Transverse colon (tissue), 4 donors: ENCODE measurements at regions not wholly inside any gene's neighbourhood (a gene's known extent, or its start where the extent isn't known, plus 50 kb on each side); places are given as distances from the start of the nearest gene placed in this dataset.
"Not testable (repeated sequence)": the region's sequence is repeated elsewhere in the genome, so short reads cannot be mapped to it uniquely, and the experiment has no call there.

Source experiments
- DNase-seq: peaks from one replicate; pipeline ENCODE4 v3.0.0-alpha.2; 2019
- H3K27ac ChIP-seq, 4 donors: fragments of 200-600 bp; sonication (generic); 2 replicates each; pipeline ENCODE4 v1.5.1; 2016 to 2018; ENCODE audit warnings: inconsistent platforms in 4 of 4
- H3K27me3 ChIP-seq: fragments of 200-600 bp; sonication (generic); 2 replicates; pipeline ENCODE4 v1.5.1; 2017; ENCODE audit warnings: inconsistent platforms
- H3K36me3 ChIP-seq, 4 donors: fragments of 200-600 bp; sonication (generic); 2 replicates each; pipeline ENCODE4 v1.5.1; 2017 to 2019; ENCODE audit warnings: inconsistent platforms in 4 of 4
- H3K4me1 ChIP-seq, 4 donors: fragments of 200-600 bp; sonication (generic); 2 replicates each; pipeline ENCODE4 v1.5.1; 2017 to 2020; ENCODE audit warnings: inconsistent platforms in 4 of 4
- H3K4me3 ChIP-seq, 4 donors: fragments of 200-600 bp; sonication (generic); 1 replicate in 1 of 4; 2 replicates in 3 of 4; pipeline versions ENCODE4 v1.5.1 to v1.6.1; 2017 to 2019; ENCODE audit warnings: inconsistent platforms in 4 of 4
- H3K9me3 ChIP-seq, 2 donors: fragments of 200-600 bp; sonication (generic); 2 replicates each; pipeline ENCODE4 v1.5.1; 2017 to 2019; ENCODE audit warnings: inconsistent platforms in 2 of 2
- EP300 ChIP-seq: sonication (generic); formaldehyde crosslinking; IDR thresholded peaks from one replicate; pipeline ENCODE4 v1.6.1; 2017; ENCODE audit warnings: antibody characterized with exemption, low read depth
- POLR2A ChIP-seq: fragments of 450-650 bp; IDR thresholded peaks from one replicate; pipeline ENCODE4 v1.6.1; 2016; ENCODE audit warnings: antibody characterized with exemption, mild to moderate bottlenecking, moderate library complexity
- POLR2AphosphoS5 ChIP-seq, 3 donors: sonication (generic); formaldehyde crosslinking; IDR thresholded peaks; one replicate each; pipeline ENCODE4 v1.6.1; 2016; ENCODE audit warnings: antibody characterized with exemption in 3 of 3
- WGBS, 2 donors: methylation state at CpG; one replicate each; pipeline ENCODE4 v1.1.5; 2018; ENCODE audit warnings: low coverage in 1 of 2; 5-methylcytosine and 5-hydroxymethylcytosine counted together
- in situ Hi-C, 4 donors: fragments of 200-750 bp; cut with MboI; loops; one replicate each; pipeline versions ENCODE4 v1.15.0 to v1.15.1; 2017; ENCODE audit warnings: low sequenced_read_pairs in 3 of 4, low pct_ligation_motif_present in 1 of 4, low pct_unique_long_range_greater_than_20kb in 1 of 4
- intact Hi-C: fragments of 100-400 bp; cut with DNase I; formaldehyde crosslinking; loops from one replicate; pipeline ENCODE4 v1.15.1; 2023; ENCODE audit warnings: low total_unique reads
- TF ChIP-seq, protein P1 (sequence below), 5 experiments: fragments of 200-600 bp in 3 of 5; fragments of 450-650 bp in 2 of 5; sonication (generic) in 3 of 5; IDR thresholded peaks; 1 replicate in 2 of 5; 2 replicates in 3 of 5; pipeline ENCODE4 v1.5.1; 2016 to 2017; ENCODE audit warnings: antibody characterized with exemption in 5 of 5, inconsistent platforms in 3 of 5, mild to moderate bottlenecking in 2 of 5, moderate library complexity in 1 of 5

DNA sequence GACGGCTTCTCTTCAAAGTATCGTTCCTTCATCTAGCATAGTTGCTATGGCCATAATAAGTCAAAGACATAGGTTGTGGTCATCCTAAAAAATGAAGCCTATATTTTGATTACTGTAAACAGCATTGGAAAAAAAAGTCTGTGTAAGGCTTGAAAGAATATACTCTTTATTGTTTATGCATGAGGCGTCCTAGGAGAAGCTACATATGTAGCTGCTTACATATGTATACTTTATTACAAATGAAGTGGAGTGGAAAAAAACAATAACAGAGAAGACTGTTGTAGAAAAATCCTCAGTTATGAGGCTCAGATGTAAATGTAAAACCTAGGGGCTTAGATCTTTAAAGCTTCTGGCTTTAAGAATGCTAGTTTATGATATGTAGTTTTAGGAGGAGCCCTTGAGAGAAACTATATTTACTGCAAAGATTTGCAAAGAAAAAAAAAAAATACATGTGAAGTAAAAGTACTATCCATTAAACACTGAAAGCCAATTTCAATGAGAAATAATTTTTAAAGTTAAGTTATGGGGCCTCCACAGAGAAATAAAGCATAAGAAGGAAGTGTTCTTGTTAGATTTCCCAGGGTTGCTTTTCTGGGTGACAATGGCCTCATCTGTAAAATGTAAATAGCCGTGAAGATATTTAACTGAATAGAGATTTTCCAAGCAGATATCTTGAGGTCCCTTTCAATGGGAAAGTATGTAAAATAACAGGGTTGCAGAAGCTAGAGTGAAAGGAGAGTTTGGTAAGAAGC lies 598.2 kb downstream of the TRIML1 start:
- Histone ChIP-seq H3K4me3 (no peak overlapping the region), H3K9me3 (peaks cover 0 to 4% of the 10 kb centered on the region in 2 donors), H3K4me1 (no peaks in the 10 kb centered on the region), H3K27ac (no peak overlapping the region), H3K36me3 (no peaks in the 10 kb centered on the region), H3K27me3 (no peaks in the 10 kb centered on the region)
- in situ Hi-C loops (no loop called here), intact Hi-C loops (no loop called here)
- WGBS, 2 donors, result 89 to 90% methylated on average over 4 of the region's 4 CpGs
- no peak for TF ChIP-seq POLR2AphosphoS5 (IDR thresholded peaks at IDR 0.05)
- TF ChIP-seq EP300, result no peak
- TF ChIP-seq, protein P1, sequence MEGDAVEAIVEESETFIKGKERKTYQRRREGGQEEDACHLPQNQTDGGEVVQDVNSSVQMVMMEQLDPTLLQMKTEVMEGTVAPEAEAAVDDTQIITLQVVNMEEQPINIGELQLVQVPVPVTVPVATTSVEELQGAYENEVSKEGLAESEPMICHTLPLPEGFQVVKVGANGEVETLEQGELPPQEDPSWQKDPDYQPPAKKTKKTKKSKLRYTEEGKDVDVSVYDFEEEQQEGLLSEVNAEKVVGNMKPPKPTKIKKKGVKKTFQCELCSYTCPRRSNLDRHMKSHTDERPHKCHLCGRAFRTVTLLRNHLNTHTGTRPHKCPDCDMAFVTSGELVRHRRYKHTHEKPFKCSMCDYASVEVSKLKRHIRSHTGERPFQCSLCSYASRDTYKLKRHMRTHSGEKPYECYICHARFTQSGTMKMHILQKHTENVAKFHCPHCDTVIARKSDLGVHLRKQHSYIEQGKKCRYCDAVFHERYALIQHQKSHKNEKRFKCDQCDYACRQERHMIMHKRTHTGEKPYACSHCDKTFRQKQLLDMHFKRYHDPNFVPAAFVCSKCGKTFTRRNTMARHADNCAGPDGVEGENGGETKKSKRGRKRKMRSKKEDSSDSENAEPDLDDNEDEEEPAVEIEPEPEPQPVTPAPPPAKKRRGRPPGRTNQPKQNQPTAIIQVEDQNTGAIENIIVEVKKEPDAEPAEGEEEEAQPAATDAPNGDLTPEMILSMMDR (IDR thresholded peaks at IDR 0.05), result no peak
- no peak for TF ChIP-seq POLR2A
- DNase-seq, result no peak

DNA sequence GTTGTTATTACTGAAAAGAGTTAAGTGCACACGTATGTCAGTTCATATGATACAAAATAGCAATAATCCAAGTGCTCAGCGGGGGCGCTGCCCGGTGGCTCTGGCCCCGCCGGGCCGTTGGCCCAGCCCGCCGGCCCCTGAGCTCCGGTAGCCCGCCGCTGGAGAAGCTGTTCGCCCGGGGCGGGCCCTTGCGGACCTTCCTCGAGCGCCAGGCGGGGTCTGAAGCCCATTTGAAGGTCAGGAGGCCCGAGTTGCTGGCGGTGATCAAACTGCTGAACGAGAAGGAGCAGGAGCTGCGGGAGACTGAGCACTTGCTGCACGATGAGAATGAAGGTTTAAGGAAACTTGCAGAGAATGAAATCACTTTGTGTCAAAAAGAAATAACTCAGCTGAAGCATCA lies 599.0 kb downstream of the TRIML1 start:
- DNase-seq, H3K27ac ChIP-seq, H3K4me1 ChIP-seq, H3K9me3 ChIP-seq, intact Hi-C loops, in situ Hi-C loops, H3K27me3 ChIP-seq, H3K36me3 ChIP-seq: not testable (repeated sequence)
- peak overlapping the region in 1 of 4 donors; percentile 34 for H3K4me3 ChIP-seq
- 86 to 87% methylated on average over 3 to 24 of the region's 24 CpGs for WGBS, 2 donors

DNA sequence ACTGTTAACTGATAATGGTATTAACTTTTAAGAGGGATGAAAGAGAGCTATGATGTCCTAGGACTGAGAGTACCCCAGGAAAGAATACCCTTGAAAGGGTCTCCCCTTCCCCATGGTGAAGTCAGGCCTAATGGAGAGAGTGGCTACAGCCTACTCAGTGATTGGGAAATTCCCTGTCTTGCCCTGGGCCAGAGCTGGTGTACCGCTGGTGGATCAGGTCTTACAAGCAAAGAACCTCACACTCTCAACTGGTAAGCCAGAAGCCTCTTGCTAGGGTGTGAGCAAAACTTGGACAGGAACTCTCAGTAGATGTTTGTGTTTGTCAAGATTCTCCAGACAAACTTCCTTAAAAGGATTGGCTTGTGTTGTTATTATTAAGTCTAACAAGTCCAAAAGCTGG lies 600.9 kb downstream of the TRIML1 start:
- H3K4me3 ChIP-seq, DNase-seq, intact Hi-C loops, H3K27ac ChIP-seq, in situ Hi-C loops, H3K4me1 ChIP-seq, H3K9me3 ChIP-seq, H3K36me3 ChIP-seq, H3K27me3 ChIP-seq: not testable (repeated sequence)
- WGBS, 2 donors, result 60% methylated on average over 1 of the region's 1 CpG; no CpG with 5 or more reads in 1 of the 2 donors

DNA sequence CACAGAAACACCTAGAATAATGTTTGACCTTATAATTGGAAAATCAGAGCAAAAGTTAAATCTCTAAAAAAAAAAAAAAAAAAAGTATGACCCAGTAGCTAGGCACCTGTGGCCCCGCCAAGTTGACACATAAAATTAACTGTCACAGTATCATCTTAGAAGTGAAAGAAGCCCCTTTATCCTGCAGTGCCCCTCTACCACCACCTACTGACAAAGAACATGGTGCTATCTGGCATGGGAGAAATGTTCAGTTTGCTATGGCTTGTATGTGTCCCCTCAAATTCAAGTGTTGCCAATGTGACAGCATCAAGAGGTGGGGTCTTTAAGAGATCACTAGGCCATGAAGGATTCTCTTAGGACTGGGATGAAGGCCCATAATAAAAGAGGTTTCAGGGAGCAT lies 601.5 kb downstream of the TRIML1 start:
- H3K36me3 ChIP-seq, in situ Hi-C loops, H3K27ac ChIP-seq, H3K27me3 ChIP-seq, H3K4me3 ChIP-seq, DNase-seq, H3K9me3 ChIP-seq, intact Hi-C loops, H3K4me1 ChIP-seq: not testable (repeated sequence)
- WGBS, 2 donors, result 86% methylated on average over 1 of the region's 1 CpG; no CpG with 5 or more reads in 1 of the 2 donors

DNA sequence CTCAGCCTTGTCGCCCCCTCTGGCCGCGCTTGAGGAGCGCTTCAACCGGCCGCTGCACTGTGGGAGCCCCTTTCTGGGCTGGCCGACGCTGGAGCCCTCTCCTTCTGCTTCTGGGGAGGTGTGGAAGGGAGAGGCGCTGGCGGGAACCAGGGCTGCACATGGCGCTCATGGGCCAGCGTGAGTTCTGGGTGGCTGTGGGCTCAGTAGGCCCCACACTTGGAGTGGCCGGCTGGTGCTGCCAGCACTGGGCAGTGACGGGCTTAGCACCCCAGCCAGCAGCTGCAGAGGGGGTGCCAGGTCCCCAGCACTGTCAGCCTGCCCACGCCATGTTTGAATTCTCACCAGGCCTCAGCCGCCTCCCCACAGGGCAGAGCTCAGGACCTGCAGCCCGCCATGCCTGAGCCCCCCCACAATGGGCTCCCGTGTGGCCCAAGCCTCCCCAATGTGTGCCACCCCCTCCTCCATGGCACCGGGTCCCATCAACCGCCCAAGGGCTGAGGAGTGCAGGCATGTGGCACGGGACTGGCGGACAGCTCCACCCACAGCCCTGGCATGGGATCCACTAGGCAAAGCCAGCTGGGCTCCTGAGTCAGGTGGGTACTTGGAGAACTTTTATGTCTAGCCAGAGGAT lies 615.2 kb downstream of the TRIML1 start:
- H3K36me3 ChIP-seq, result no peaks in the 10 kb centered on the region
- no peaks in the 10 kb centered on the region for H3K9me3 ChIP-seq
- in situ Hi-C loops, result no loop called here
- no peaks in the 10 kb centered on the region for H3K27me3 ChIP-seq
- H3K27ac ChIP-seq, result no peak overlapping the region
- TF ChIP-seq POLR2A, result no peak
- no peak for TF ChIP-seq EP300
- TF ChIP-seq POLR2AphosphoS5 (IDR thresholded peaks at IDR 0.05), result no peak
- TF ChIP-seq, protein P1 (IDR thresholded peaks at IDR 0.05), result no peak
- H3K4me1 ChIP-seq, result no peaks in the 10 kb centered on the region
- H3K4me3 ChIP-seq, result no peak overlapping the region
- WGBS, 2 donors, result 94% methylated on average over 21 of the region's 22 CpGs; no CpG with 5 or more reads in 1 of the 2 donors
- intact Hi-C loops, result no loop called here
- no peak for DNase-seq
